SK-N-SH (cell line): ENCODE measurements at regions not wholly inside any gene's neighbourhood (a gene's known extent, or its start where the extent isn't known, plus 50 kb on each side); places are given as distances from the start of the nearest gene placed in this dataset.

Experiments
- CHD2 ChIP-seq: fragments of 150-350 bp; IDR thresholded peaks from 2 replicates; pipeline ENCODE4 v1.6.1; 2018; ENCODE audit warnings: low read length; ENCODE audit not compliant: partially characterized antibody
- POLR2AphosphoS5 ChIP-seq: IDR thresholded peaks from 2 replicates; pipeline ENCODE4 v1.6.1; 2012; ENCODE audit warnings: low read depth, low read length
- TF ChIP-seq, protein P1 (sequence below): fragments of 150-350 bp; IDR thresholded peaks from 2 replicates; pipeline ENCODE4 v1.6.1; 2017; ENCODE audit warnings: antibody characterized with exemption, low read length, low read depth, borderline replicate concordance

DNA sequence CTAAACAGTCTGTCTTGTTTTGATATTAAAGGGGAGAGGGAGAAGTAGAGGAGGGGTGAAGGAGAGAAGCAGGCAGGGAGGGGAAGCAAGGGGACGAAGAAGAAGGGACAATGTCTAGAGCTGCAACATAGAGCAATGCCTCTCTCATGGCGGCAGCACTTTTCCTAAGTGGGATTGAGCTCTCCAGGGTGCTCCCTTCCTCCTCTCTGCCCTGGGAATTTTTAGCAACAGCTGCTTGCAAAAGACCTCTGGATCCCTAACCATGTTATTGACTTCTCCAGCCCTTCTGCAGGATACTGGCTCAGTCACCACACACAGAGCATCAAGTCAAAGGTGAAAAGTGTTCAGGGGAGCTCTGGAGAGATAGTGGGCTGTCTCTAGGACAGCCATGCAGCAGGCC lies 734.9 kb downstream of the EPHA4 start:
- TF ChIP-seq, protein P1, sequence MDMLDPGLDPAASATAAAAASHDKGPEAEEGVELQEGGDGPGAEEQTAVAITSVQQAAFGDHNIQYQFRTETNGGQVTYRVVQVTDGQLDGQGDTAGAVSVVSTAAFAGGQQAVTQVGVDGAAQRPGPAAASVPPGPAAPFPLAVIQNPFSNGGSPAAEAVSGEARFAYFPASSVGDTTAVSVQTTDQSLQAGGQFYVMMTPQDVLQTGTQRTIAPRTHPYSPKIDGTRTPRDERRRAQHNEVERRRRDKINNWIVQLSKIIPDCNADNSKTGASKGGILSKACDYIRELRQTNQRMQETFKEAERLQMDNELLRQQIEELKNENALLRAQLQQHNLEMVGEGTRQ: no peak
- TF ChIP-seq POLR2AphosphoS5 (no peak), CHD2 (no peak)
